ENCODE measurements at regions not wholly inside any gene's neighbourhood (a gene's known extent, or its start where the extent isn't known, plus 50 kb on each side); places are given as distances from the start of the nearest gene placed in this dataset.

GRCh38 chrX:1084689-1085088 lies 127.8 kb downstream of the CRLF2 start:
- no peak for TF ChIP-seq POLR2A (IDR thresholded peaks at IDR 0.05)
- TF ChIP-seq CTCF (IDR thresholded peaks at IDR 0.05): no peak
- Histone ChIP-seq H3K4me3 (no peak overlapping the region), H3K27me3 (no peaks in the 10 kb centered on the region), H3K36me3 (no peaks in the 10 kb centered on the region), H3K4me1 (no peaks in the 10 kb centered on the region), H3K27ac (no peak overlapping the region), H3K9me3 (no peaks in the 10 kb centered on the region)
- no peak for DNase-seq
- ATAC-seq: no peak
- WGBS (ENCODE audit: insufficient coverage, low coverage, low lambda C conversion rate, missing lambda C conversion rate): 57% methylated on average over 6 of the region's 6 CpGs
- intact Hi-C loops (cut with DNase I): no loop called here

GRCh38 chrX:1076871-1077651 lies 135.4 kb downstream of the CRLF2 start:
- peak in 1 of 3 donors; percentile 19 for DNase-seq
- H3K27ac ChIP-seq: no peak overlapping the region
- no peak for ATAC-seq
- H3K9me3 ChIP-seq: no peaks in the 10 kb centered on the region
- no peaks in the 10 kb centered on the region for H3K36me3 ChIP-seq
- no peaks in the 10 kb centered on the region for H3K27me3 ChIP-seq
- intact Hi-C loops (cut with DNase I): no loop called here
- H3K4me3 ChIP-seq: no peak overlapping the region
- WGBS (ENCODE audit: insufficient coverage, low coverage, low lambda C conversion rate, missing lambda C conversion rate): 42% methylated on average over 27 of the region's 29 CpGs
- TF ChIP-seq CTCF (IDR thresholded peaks at IDR 0.05): no peak
- TF ChIP-seq POLR2A (IDR thresholded peaks at IDR 0.05): no peak
- H3K4me1 ChIP-seq: no peaks in the 10 kb centered on the region

GRCh38 chrX:1075741-1076140 lies 136.7 kb downstream of the CRLF2 start:
- ATAC-seq (no peak), DNase-seq (peak in 1 of 3 donors; percentile 20)
- Histone ChIP-seq H3K4me3 (no peak overlapping the region), H3K4me1 (no peaks in the 10 kb centered on the region), H3K27me3 (no peaks in the 10 kb centered on the region), H3K36me3 (no peaks in the 10 kb centered on the region), H3K9me3 (no peaks in the 10 kb centered on the region), H3K27ac (no peak overlapping the region)
- intact Hi-C loops (cut with DNase I): no loop called here
- TF ChIP-seq POLR2A (IDR thresholded peaks at IDR 0.05): no peak
- TF ChIP-seq CTCF (IDR thresholded peaks at IDR 0.05): no peak
- 85% methylated on average over 7 of the region's 7 CpGs for WGBS (ENCODE audit: insufficient coverage, low coverage, low lambda C conversion rate, missing lambda C conversion rate)

GRCh38 chrX:1075156-1075555 lies 137.3 kb downstream of the CRLF2 start:
- Histone ChIP-seq H3K4me3 (no peak overlapping the region), H3K4me1 (no peaks in the 10 kb centered on the region), H3K9me3 (no peaks in the 10 kb centered on the region), H3K27ac (no peak overlapping the region), H3K36me3 (no peaks in the 10 kb centered on the region), H3K27me3 (no peaks in the 10 kb centered on the region)
- TF ChIP-seq POLR2A (IDR thresholded peaks at IDR 0.05) (no peak), CTCF (IDR thresholded peaks at IDR 0.05) (no peak)
- WGBS (ENCODE audit: insufficient coverage, low coverage, low lambda C conversion rate, missing lambda C conversion rate): 62% methylated on average over 6 of the region's 7 CpGs
- no peak for ATAC-seq
- intact Hi-C loops (cut with DNase I): no loop called here
- DNase-seq: peak in 1 of 3 donors; percentile 7
